BLaER1 (cell line): ENCODE measurements at regions not wholly inside any gene's neighbourhood (a gene's known extent, or its start where the extent isn't known, plus 50 kb on each side); places are given as distances from the start of the nearest gene placed in this dataset.

Experiments
- H3K27ac ChIP-seq: shearing (Covaris generic); formaldehyde crosslinking; 2 replicates; pipeline ENCODE4 v1.8.1; 2022
- H3K27me3 ChIP-seq: shearing (Covaris generic); formaldehyde crosslinking; 2 replicates; pipeline ENCODE4 v1.8.1; 2022
- H3K36me3 ChIP-seq: shearing (Covaris generic); formaldehyde crosslinking; 2 replicates; pipeline ENCODE4 v1.8.1; 2022
- H3K4me1 ChIP-seq: shearing (Covaris generic); formaldehyde crosslinking; 2 replicates; pipeline ENCODE4 v1.8.1; 2022
- H3K4me2 ChIP-seq: shearing (Covaris generic); formaldehyde crosslinking; 2 replicates; pipeline ENCODE4 v1.8.1; 2022
- H3K4me3 ChIP-seq: shearing (Covaris generic); formaldehyde crosslinking; 2 replicates; pipeline ENCODE4 v1.8.1; 2022
- H3K9ac ChIP-seq: shearing (Covaris generic); formaldehyde crosslinking; 2 replicates; pipeline ENCODE4 v1.8.1; 2022
- H3K9me3 ChIP-seq: shearing (Covaris generic); formaldehyde crosslinking; 2 replicates; pipeline ENCODE4 v1.8.1; 2022
- H4K20me1 ChIP-seq: shearing (Covaris generic); formaldehyde crosslinking; 2 replicates; pipeline ENCODE4 v1.8.1; 2022
- Cebpa-rat ChIP-seq: shearing (Covaris generic); IDR thresholded peaks from 2 replicates; pipeline ENCODE4 v1.8.1; 2022

DNA sequence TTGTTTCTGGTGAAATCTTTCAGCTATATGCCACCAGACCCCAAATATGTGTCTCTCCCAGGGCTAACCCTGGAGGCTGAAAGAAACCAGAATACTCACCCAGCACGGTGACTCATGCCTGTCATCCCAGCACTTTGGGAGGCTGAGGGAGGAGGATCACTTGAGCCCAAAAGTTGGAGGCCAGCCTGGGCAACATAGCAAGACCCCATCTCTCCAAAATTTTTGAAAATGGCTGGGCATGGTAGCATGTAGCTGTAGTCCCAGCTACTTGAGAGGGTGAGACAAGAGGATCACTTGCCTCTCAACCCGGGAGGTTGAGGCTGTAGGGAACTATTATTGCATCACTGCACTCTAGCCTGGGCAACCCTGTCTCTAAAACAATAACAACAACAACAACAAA lies 76.1 kb upstream of the UQCRFS1 start:
- Histone ChIP-seq H3K27me3 (no peaks in the 10 kb centered on the region), H3K4me1 (peaks cover 6% of the 10 kb centered on the region), H4K20me1 (no peaks in the 10 kb centered on the region), H3K36me3 (no peaks in the 10 kb centered on the region), H3K9ac (no peak overlapping the region), H3K9me3 (peaks cover under 1% of the 10 kb centered on the region; the same call in 1 of the 2 replicates), H3K4me3 (no peak overlapping the region), H3K4me2 (no peak overlapping the region), H3K27ac (no peak overlapping the region)
- no peak for TF ChIP-seq Cebpa-rat

DNA sequence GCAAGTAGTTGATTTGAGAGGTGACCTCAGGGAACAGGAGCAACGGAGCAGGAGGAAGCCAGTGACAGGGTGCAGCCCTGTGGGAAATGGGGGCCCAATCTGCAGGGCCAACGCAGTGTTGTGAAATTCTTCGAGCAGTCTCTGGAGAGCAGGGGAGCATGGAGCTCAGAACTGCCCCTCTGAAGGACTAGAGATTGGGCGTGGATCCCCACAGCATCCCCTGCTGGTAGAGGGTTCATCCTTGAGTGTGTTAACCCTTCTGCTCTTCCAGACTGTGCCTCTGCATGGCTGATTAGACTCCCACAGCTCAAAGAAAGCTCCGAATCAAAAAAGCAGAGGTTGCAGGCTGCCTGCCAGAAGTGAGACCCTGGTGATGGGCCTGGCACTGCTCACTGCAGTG lies 77.9 kb upstream of the UQCRFS1 start:
- Histone ChIP-seq H3K36me3 (no peaks in the 10 kb centered on the region), H3K4me1 (peaks cover 12% of the 10 kb centered on the region), H3K9ac (no peak overlapping the region), H3K9me3 (no peaks in the 10 kb centered on the region), H3K4me3 (no peak overlapping the region), H3K27me3 (no peaks in the 10 kb centered on the region), H3K27ac (no peak overlapping the region), H3K4me2 (no peak overlapping the region), H4K20me1 (no peaks in the 10 kb centered on the region)
- no peak for TF ChIP-seq Cebpa-rat

DNA sequence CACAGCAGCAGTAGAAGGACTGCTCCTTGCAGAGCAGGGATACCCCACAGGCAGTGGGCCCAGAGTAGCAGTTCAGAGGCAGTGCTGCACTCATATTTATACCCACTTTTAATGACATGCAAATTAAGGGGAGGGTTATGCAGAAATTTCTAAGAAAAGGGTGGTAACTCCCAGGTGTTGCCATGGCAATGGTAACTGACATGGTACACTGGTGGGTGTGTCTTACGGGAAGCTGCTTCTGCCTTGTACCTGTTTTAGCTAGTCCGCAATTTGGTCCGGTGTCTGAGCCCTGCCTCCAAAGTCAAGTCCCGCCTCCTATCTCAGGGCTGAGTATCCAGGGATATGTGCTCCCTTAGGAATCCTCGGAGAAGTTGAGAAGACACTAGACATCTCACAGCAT lies 79.2 kb upstream of the UQCRFS1 start:
- TF ChIP-seq Cebpa-rat, result no peak
- H3K36me3 ChIP-seq, result no peaks in the 10 kb centered on the region

DNA sequence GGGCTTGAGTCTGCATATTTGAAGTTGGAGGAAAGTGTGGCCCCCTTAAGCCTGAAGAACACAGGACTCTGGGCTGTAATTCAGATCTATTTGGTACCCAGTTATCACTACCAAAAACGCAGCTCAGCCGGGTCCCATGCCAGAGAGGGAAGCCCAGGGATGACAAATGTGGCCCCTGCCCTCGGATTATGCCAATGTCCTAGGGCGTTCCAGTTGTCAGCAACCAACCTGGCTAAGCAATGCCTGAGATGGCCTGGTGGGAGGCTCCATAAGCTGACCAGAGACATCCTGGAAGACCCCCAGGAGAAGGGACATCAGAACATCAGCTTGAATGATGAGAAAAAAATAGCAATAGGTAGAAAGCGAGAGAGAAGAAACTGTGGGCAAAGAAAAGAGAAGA lies 79.6 kb upstream of the UQCRFS1 start:
- no peak for TF ChIP-seq Cebpa-rat
- H4K20me1 ChIP-seq, result no peaks in the 10 kb centered on the region
- H3K4me2 ChIP-seq, result no peak overlapping the region
- no peaks in the 10 kb centered on the region for H3K27me3 ChIP-seq
- H3K4me1 ChIP-seq, result peaks cover 12% of the 10 kb centered on the region
- H3K27ac ChIP-seq, result no peak overlapping the region
- no peak overlapping the region for H3K9ac ChIP-seq
- no peaks in the 10 kb centered on the region for H3K9me3 ChIP-seq
- no peaks in the 10 kb centered on the region for H3K36me3 ChIP-seq
- no peak overlapping the region for H3K4me3 ChIP-seq

More for the DNA sequence above, 79.2 kb upstream of the UQCRFS1 start:
- no peak overlapping the region for H3K9ac ChIP-seq
- H3K4me2 ChIP-seq, result no peak overlapping the region
- H3K4me3 ChIP-seq, result no peak overlapping the region
- H3K27ac ChIP-seq, result no peak overlapping the region
- H3K27me3 ChIP-seq, result no peaks in the 10 kb centered on the region
- peaks cover 12% of the 10 kb centered on the region for H3K4me1 ChIP-seq
- no peaks in the 10 kb centered on the region for H4K20me1 ChIP-seq
- no peaks in the 10 kb centered on the region for H3K9me3 ChIP-seq

DNA sequence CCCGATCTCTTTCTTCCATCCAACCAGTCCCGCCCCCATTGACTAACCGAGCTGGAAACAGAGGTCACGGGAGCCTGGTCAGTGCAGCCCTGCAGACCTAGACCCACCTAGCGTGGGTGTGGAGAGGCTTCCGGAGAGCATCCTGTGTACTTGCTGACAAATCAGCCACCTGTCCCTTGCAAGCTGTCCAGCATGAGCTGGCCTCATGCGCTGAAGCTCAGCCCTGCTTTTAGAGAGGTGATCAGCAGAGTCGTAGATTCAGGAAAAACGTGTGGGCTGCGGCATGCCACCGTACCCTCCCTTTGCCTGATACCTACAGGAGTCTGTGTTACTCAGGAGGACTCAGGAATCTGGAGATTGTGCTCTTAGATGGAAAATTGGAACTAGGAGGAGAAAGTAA lies 80.3 kb upstream of the UQCRFS1 start:
- no peaks in the 10 kb centered on the region for H3K9me3 ChIP-seq
- H3K4me1 ChIP-seq, result peaks cover 12% of the 10 kb centered on the region
- TF ChIP-seq Cebpa-rat, result no peak
- H3K27ac ChIP-seq, result no peak overlapping the region
- no peak overlapping the region for H3K9ac ChIP-seq
- H3K36me3 ChIP-seq, result no peaks in the 10 kb centered on the region
- no peak overlapping the region for H3K4me2 ChIP-seq
- no peak overlapping the region for H3K4me3 ChIP-seq
- no peaks in the 10 kb centered on the region for H3K27me3 ChIP-seq
- H4K20me1 ChIP-seq, result no peaks in the 10 kb centered on the region

DNA sequence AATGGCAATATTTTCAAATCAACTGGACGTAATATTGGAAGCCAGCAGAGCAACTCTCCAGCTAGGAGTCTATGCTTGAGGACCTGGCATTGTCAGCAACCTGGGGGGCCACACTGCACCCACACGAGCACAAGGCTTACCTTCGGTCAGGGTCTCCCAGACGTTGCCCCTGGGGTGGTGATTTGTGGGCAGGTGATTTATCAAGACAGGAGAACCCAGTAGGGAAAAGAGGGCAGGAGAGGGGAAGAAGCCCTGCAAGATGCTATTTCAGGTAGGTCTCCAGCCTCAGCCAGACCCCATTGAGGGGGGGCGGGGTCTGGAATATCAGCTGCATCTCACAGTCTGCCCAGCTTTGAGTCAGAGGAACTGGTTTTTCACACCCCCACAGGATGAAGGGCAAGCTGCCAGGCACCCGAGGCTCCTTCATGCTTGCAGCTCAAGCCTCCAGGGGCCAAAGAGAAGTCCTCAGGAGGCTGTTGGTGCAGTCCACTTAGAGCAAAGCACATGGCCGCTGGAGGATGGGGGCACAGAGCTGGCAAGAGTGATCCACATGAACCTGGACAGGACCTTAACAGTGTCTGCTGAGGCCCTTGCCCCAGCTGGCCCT lies 80.9 kb upstream of the UQCRFS1 start:
- TF ChIP-seq Cebpa-rat, result no peak
- no peak overlapping the region for H3K27ac ChIP-seq
- H3K4me2 ChIP-seq, result peak overlapping the region; percentile 28
- H4K20me1 ChIP-seq, result no peaks in the 10 kb centered on the region
- no peaks in the 10 kb centered on the region for H3K27me3 ChIP-seq
- no peaks in the 10 kb centered on the region for H3K9me3 ChIP-seq
- peaks cover 12% of the 10 kb centered on the region for H3K4me1 ChIP-seq
- no peak overlapping the region for H3K4me3 ChIP-seq
- no peaks in the 10 kb centered on the region for H3K36me3 ChIP-seq
- no peak overlapping the region for H3K9ac ChIP-seq

DNA sequence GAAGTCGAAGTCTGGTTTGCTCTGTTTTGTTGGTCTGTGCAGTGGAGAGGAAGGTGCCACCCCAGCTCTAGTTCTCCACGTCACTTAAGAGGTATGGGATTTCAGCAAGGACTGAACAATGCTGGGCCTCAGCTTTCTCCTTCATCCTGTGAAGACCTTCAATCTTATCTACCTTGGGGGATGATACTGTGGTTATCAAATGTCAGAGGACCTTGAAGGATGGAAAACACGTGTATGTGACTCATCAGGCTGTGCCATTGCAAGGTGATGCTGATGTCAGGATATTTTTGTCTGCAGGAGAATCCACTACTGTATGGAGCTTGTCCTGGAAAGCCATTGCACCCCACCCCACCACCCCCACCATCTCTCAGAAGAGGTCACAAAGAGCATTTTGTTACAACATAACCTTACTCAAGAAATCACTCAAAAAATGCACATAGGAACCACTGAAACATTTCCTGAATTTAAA lies 81.4 kb upstream of the UQCRFS1 start:
- no peak for TF ChIP-seq Cebpa-rat
- Histone ChIP-seq H3K36me3 (no peaks in the 10 kb centered on the region), H3K9me3 (no peaks in the 10 kb centered on the region), H3K9ac (no peak overlapping the region), H4K20me1 (no peaks in the 10 kb centered on the region), H3K4me3 (no peak overlapping the region), H3K4me2 (peak overlapping the region; percentile 28; the same call in 1 of the 2 replicates), H3K27me3 (no peaks in the 10 kb centered on the region), H3K4me1 (peaks cover 12% of the 10 kb centered on the region), H3K27ac (no peak overlapping the region)

DNA sequence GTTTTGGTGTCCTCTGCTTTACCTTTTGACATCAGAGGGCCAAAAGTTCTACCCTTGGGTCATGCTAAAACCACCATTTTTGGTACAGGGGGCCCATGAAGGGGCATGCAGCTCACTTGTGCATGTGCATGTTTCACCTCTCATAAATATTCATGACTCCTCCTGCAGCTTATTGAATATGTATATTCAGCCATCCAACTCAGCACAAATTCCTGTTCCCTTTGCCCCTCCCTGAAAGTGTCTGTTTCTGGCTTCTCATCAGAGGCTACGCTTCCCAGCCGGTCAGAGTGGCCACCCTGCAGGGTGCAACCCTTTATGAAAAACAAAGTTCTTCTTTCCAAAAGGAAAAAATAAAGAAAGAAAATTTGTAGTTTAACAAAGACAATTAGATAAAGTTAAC lies 82.3 kb upstream of the UQCRFS1 start:
- Histone ChIP-seq H3K4me3 (no peak overlapping the region), H3K9ac (no peak overlapping the region), H3K4me1 (peaks cover 12% of the 10 kb centered on the region), H3K9me3 (no peaks in the 10 kb centered on the region), H3K36me3 (no peaks in the 10 kb centered on the region), H3K27me3 (no peaks in the 10 kb centered on the region), H3K4me2 (no peak overlapping the region), H3K27ac (no peak overlapping the region), H4K20me1 (no peaks in the 10 kb centered on the region)
- no peak for TF ChIP-seq Cebpa-rat

DNA sequence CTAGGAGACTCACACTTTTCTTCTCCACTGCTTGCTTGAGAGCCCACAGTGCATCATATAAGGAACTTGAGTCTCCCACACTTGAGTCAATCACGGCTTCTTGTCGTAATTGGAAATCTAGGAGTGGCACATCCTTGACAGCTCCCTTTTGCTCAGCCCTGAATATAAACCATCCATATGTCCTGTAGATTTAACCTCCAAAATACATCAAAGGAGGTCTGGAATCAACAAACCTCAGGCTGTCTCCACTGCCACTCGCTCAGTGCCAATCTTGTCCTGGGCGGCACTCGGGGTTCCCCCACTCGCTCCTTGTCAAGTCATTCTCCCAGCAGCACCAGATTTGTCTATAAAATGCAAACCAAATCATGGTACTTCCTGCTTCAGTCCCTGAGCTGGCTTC lies 84.4 kb upstream of the UQCRFS1 start:
- H4K20me1 ChIP-seq, result no peaks in the 10 kb centered on the region
- no peaks in the 10 kb centered on the region for H3K36me3 ChIP-seq
- no peak overlapping the region for H3K9ac ChIP-seq
- no peaks in the 10 kb centered on the region for H3K9me3 ChIP-seq
- no peaks in the 10 kb centered on the region for H3K27me3 ChIP-seq
- H3K4me2 ChIP-seq, result no peak overlapping the region
- H3K4me1 ChIP-seq, result peaks cover 17% of the 10 kb centered on the region
- H3K27ac ChIP-seq, result no peak overlapping the region
- no peak for TF ChIP-seq Cebpa-rat
- no peak overlapping the region for H3K4me3 ChIP-seq

DNA sequence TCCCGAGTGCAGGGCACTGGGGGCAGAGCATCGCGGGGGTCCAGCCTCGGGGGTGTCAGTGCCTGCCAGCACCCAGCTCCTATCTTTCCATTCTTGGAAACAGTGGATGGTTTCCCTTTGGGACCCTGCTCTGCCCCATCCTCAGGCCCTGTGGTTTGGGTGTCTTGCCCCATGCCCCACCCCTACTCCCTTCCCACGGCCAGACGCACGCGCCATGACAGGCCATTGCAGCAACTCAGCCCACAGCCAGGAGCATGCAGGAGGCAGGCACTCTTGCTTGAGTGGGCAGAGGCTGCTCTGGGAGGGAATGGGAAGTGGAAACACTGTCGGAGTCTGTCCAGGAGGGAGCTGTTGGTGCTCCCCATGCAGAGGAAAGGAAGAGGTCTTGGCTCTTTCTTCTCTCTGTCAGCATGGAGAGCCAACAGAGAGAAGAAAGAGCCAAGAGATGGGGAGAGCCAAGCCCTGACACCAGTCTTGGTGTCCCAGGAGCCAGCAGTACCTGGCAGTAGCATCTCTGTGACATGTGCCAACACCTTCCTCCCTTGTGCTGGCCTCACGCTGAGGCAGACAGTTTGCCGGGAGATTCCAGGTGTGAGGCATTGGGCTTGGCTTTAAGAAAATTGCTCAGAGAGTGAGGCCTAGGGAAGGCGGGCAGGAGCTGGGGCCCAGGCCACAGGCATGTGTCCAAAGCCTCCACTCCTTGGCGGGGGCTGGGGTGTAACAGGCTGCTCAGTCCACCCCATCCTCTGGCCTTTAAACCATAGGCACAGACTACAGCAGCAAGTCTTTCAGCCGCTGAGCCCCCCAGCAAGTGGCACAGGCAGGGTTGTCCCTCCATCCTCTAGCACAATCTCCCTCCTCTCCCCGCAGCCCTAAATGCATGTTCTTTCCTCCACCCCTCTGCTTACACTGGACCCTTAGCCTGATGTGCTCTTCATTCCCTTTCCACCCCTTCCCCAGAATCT lies 86.7 kb upstream of the UQCRFS1 start:
- H3K4me2 ChIP-seq, result no peak overlapping the region

More for the DNA sequence above, 86.7 kb upstream of the UQCRFS1 start:
- no peak overlapping the region for H3K4me3 ChIP-seq
- no peak overlapping the region for H3K27ac ChIP-seq
- H3K9ac ChIP-seq, result no peak overlapping the region
- H3K4me1 ChIP-seq, result peaks cover 9% of the 10 kb centered on the region; the same call in 1 of the 2 replicates
- H3K27me3 ChIP-seq, result no peaks in the 10 kb centered on the region
- H3K36me3 ChIP-seq, result no peaks in the 10 kb centered on the region
- H4K20me1 ChIP-seq, result no peaks in the 10 kb centered on the region
- no peaks in the 10 kb centered on the region for H3K9me3 ChIP-seq
- TF ChIP-seq Cebpa-rat, result no peak
